ENCODE measurements at regions not wholly inside any gene's neighbourhood (a gene's known extent, or its start where the extent isn't known, plus 50 kb on each side); places are given as distances from the start of the nearest gene placed in this dataset.
"Not testable (repeated sequence)": the region's sequence is repeated elsewhere in the genome, so short reads cannot be mapped to it uniquely, and the experiment has no call there.

GRCh38 chr10:71103961-71104360, 108.4 kb upstream of the UNC5B start:
- DNase-seq (peak; percentile 13 to 33), FAIRE-seq (no peak)
- peaks cover 0 to 6% of the 10 kb centered on the region in 2 donors for H3K9me3 ChIP-seq (ENCODE audit: control insufficient read depth in 2 of 2, insufficient read depth in 1 of 2, low read depth in 1 of 2, low read length in 1 of 2)
- peaks cover 0 to 5% (median 0%) of the 10 kb centered on the region in 3 donors for H3K4me1 ChIP-seq (ENCODE audit: control insufficient read depth in 3 of 3, insufficient read depth in 2 of 3, low read depth in 1 of 3, low read length in 2 of 3)
- no peak overlapping the region for H3K27ac ChIP-seq (ENCODE audit: low read depth in 1 of 3, low read length in 2 of 3)
- no peak overlapping the region for H3K4me3 ChIP-seq (ENCODE audit: low read depth in 1 of 3, low read length in 3 of 3)
- 26 to 66% (median 50%) methylated on average over 3 of the region's 3 CpGs for WGBS, 3 donors
- H3K27me3 ChIP-seq (ENCODE audit: control insufficient read depth in 3 of 3, insufficient read depth in 3 of 3, low read length in 3 of 3) = no peaks in the 10 kb centered on the region
- H3K36me3 ChIP-seq (ENCODE audit: control insufficient read depth in 3 of 3, insufficient read depth in 2 of 3, low read depth in 1 of 3, low read length in 3 of 3) = no peaks in the 10 kb centered on the region

- FAIRE-seq; H3K27ac ChIP-seq (ENCODE audit: low read depth in 1 of 3, low read length in 2 of 3); H3K27me3 ChIP-seq (ENCODE audit: control insufficient read depth in 3 of 3, insufficient read depth in 3 of 3, low read length in 3 of 3); H3K36me3 ChIP-seq (ENCODE audit: control insufficient read depth in 3 of 3, insufficient read depth in 2 of 3, low read depth in 1 of 3, low read length in 3 of 3); DNase-seq; H3K4me3 ChIP-seq (ENCODE audit: low read depth in 1 of 3, low read length in 3 of 3); H3K9me3 ChIP-seq (ENCODE audit: control insufficient read depth in 2 of 2, insufficient read depth in 1 of 2, low read depth in 1 of 2, low read length in 1 of 2); H3K4me1 ChIP-seq (ENCODE audit: control insufficient read depth in 3 of 3, insufficient read depth in 2 of 3, low read depth in 1 of 3, low read length in 2 of 3): not testable (repeated sequence)
- 63 to 68% (median 65%) methylated on average over 4 of the region's 4 CpGs for WGBS, 3 donors
Observed at GRCh38 chr10:71106151-71106550, 106.2 kb upstream of the UNC5B start.

DNA sequence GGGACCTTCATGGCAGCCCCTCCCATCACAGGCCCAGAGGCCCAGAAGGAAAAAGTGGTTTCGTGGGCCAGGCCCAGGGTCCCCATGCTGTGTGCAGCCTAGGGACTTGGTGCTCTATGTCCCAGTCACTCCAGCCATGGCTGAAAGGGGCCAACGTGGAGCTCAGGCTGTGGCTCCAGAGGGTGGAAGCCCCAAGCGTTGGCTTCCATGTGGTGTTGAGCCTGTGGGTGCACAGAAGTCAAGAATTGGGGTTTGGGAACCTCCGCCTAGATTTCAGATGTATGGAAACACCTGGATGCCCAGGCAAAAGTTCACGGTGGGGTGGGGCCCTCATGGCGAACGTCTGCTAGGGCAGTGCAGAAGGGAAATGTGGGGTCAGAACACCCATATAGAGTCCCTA, 105.3 kb upstream of the UNC5B start:
- not testable (repeated sequence) for H3K4me3 ChIP-seq (ENCODE audit: low read depth in 1 of 3, low read length in 3 of 3); FAIRE-seq; H3K4me1 ChIP-seq (ENCODE audit: control insufficient read depth in 3 of 3, insufficient read depth in 2 of 3, low read depth in 1 of 3, low read length in 2 of 3); H3K9me3 ChIP-seq (ENCODE audit: control insufficient read depth in 2 of 2, insufficient read depth in 1 of 2, low read depth in 1 of 2, low read length in 1 of 2); H3K36me3 ChIP-seq (ENCODE audit: control insufficient read depth in 3 of 3, insufficient read depth in 2 of 3, low read depth in 1 of 3, low read length in 3 of 3); H3K27me3 ChIP-seq (ENCODE audit: control insufficient read depth in 3 of 3, insufficient read depth in 3 of 3, low read length in 3 of 3); H3K27ac ChIP-seq (ENCODE audit: low read depth in 1 of 3, low read length in 2 of 3); DNase-seq
- WGBS, 3 donors = 78 to 89% (median 84%) methylated on average over 7 of the region's 7 CpGs

GRCh38 chr10:71108042-71108441, 104.3 kb upstream of the UNC5B start:
- FAIRE-seq; H3K4me3 ChIP-seq (ENCODE audit: low read depth in 1 of 3, low read length in 3 of 3); H3K27me3 ChIP-seq (ENCODE audit: control insufficient read depth in 3 of 3, insufficient read depth in 3 of 3, low read length in 3 of 3); H3K4me1 ChIP-seq (ENCODE audit: control insufficient read depth in 3 of 3, insufficient read depth in 2 of 3, low read depth in 1 of 3, low read length in 2 of 3); H3K27ac ChIP-seq (ENCODE audit: low read depth in 1 of 3, low read length in 2 of 3); H3K36me3 ChIP-seq (ENCODE audit: control insufficient read depth in 3 of 3, insufficient read depth in 2 of 3, low read depth in 1 of 3, low read length in 3 of 3): not testable (repeated sequence)
- H3K9me3 ChIP-seq (ENCODE audit: control insufficient read depth in 2 of 2, insufficient read depth in 1 of 2, low read depth in 1 of 2, low read length in 1 of 2) = peaks cover 0 to 10% of the 10 kb centered on the region in 2 donors
- WGBS, 3 donors = 44 to 60% (median 44%) methylated on average over 1 of the region's 1 CpG
- peak; percentile 3 to 8 for DNase-seq

- no peaks in the 10 kb centered on the region for H3K4me1 ChIP-seq (ENCODE audit: control insufficient read depth in 3 of 3, insufficient read depth in 2 of 3, low read depth in 1 of 3, low read length in 2 of 3)
- DNase-seq (no peak), FAIRE-seq (no peak)
- H3K9me3 ChIP-seq (ENCODE audit: control insufficient read depth in 2 of 2, insufficient read depth in 1 of 2, low read depth in 1 of 2, low read length in 1 of 2) = peaks cover 0 to 25% of the 10 kb centered on the region in 2 donors
- H3K27me3 ChIP-seq (ENCODE audit: control insufficient read depth in 3 of 3, insufficient read depth in 3 of 3, low read length in 3 of 3) = peaks cover 0 to 2% (median 0%) of the 10 kb centered on the region in 3 donors
- WGBS, 3 donors = 47 to 76% (median 66%) methylated on average over 2 of the region's 2 CpGs
- no peaks in the 10 kb centered on the region for H3K36me3 ChIP-seq (ENCODE audit: control insufficient read depth in 3 of 3, insufficient read depth in 2 of 3, low read depth in 1 of 3, low read length in 3 of 3)
- no peak overlapping the region for H3K27ac ChIP-seq (ENCODE audit: low read depth in 1 of 3, low read length in 2 of 3)
- H3K4me3 ChIP-seq (ENCODE audit: low read depth in 1 of 3, low read length in 3 of 3) = no peak overlapping the region
Observed at GRCh38 chr10:71112138-71112785, 100.1 kb upstream of the UNC5B start.

DNA sequence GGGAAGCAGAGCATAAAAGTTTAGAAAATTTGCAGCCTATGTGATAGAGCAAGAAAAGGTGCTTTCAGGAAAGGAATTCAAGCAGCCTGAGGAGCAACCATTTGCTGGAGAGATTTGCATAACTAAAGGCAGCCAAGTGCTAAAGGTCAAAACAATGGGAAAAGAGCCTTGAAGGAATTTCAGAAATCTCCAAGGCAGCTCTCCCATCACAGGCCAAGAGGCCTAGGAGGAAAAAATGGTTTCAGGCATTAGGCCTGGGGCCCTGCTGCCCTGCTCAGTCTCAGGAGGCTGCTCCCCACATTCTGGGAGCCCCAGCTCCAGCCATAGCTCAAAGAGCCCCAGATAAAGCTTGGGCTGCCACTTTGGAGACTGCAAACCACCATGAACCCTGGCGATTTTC, 95.9 kb upstream of the UNC5B start:
- H3K4me3 ChIP-seq (ENCODE audit: low read depth in 1 of 3, low read length in 3 of 3) = no peak overlapping the region
- 53 to 81% (median 64%) methylated on average over 1 of the region's 1 CpG for WGBS, 3 donors
- FAIRE-seq = no peak
- H3K9me3 ChIP-seq (ENCODE audit: control insufficient read depth in 2 of 2, insufficient read depth in 1 of 2, low read depth in 1 of 2, low read length in 1 of 2) = peaks cover 0 to 34% of the 10 kb centered on the region in 2 donors
- H3K36me3 ChIP-seq (ENCODE audit: control insufficient read depth in 3 of 3, insufficient read depth in 2 of 3, low read depth in 1 of 3, low read length in 3 of 3) = no peaks in the 10 kb centered on the region
- no peak overlapping the region for H3K27ac ChIP-seq (ENCODE audit: low read depth in 1 of 3, low read length in 2 of 3)
- no peak for DNase-seq
- H3K27me3 ChIP-seq (ENCODE audit: control insufficient read depth in 3 of 3, insufficient read depth in 3 of 3, low read length in 3 of 3) = peaks cover 0 to 2% (median 0%) of the 10 kb centered on the region in 3 donors
- H3K4me1 ChIP-seq (ENCODE audit: control insufficient read depth in 3 of 3, insufficient read depth in 2 of 3, low read depth in 1 of 3, low read length in 2 of 3) = no peaks in the 10 kb centered on the region

DNA sequence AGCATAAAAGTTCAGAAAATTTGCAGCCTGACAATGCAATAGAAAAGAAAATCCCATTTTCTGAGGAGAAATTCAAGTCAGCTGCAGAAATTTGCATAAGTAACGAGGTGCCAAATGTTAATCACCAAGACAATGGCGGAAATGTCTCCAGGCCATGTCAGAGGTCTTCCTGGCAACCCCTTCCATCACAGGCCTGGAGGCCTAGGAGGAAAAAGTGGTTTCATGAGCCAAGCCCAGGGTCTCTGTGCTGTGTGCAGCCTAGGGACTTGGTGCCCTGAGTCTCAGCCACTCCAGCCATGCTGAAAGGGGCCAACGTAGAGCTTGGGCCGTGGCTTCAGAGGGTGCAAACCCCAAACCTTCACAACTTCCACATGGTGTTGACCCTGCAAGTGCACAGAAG, 94.8 kb upstream of the UNC5B start:
- H3K4me3 ChIP-seq (ENCODE audit: low read depth in 1 of 3, low read length in 3 of 3); DNase-seq; FAIRE-seq; H3K27ac ChIP-seq (ENCODE audit: low read depth in 1 of 3, low read length in 2 of 3); H3K4me1 ChIP-seq (ENCODE audit: control insufficient read depth in 3 of 3, insufficient read depth in 2 of 3, low read depth in 1 of 3, low read length in 2 of 3); H3K36me3 ChIP-seq (ENCODE audit: control insufficient read depth in 3 of 3, insufficient read depth in 2 of 3, low read depth in 1 of 3, low read length in 3 of 3); H3K27me3 ChIP-seq (ENCODE audit: control insufficient read depth in 3 of 3, insufficient read depth in 3 of 3, low read length in 3 of 3): not testable (repeated sequence)
- H3K9me3 ChIP-seq (ENCODE audit: control insufficient read depth in 2 of 2, insufficient read depth in 1 of 2, low read depth in 1 of 2, low read length in 1 of 2) = peaks cover 0 to 33% of the 10 kb centered on the region in 2 donors
- 52 to 69% (median 54%) methylated on average over 4 of the region's 4 CpGs for WGBS, 3 donors

- no peak for FAIRE-seq
Observed at GRCh38 chr10:71123023-71123422, 89.3 kb upstream of the UNC5B start.

More at GRCh38 chr10:71123023-71123422, 89.3 kb upstream of the UNC5B start:
- Histone ChIP-seq H3K4me1 (ENCODE audit: control insufficient read depth in 3 of 3, insufficient read depth in 2 of 3, low read depth in 1 of 3, low read length in 2 of 3) (no peaks in the 10 kb centered on the region), H3K27me3 (ENCODE audit: control insufficient read depth in 3 of 3, insufficient read depth in 3 of 3, low read length in 3 of 3) (peaks cover 0 to 3% (median 0%) of the 10 kb centered on the region in 3 donors), H3K27ac (ENCODE audit: low read depth in 1 of 3, low read length in 2 of 3) (no peak overlapping the region), H3K36me3 (ENCODE audit: control insufficient read depth in 3 of 3, insufficient read depth in 2 of 3, low read depth in 1 of 3, low read length in 3 of 3) (no peaks in the 10 kb centered on the region), H3K4me3 (ENCODE audit: low read depth in 1 of 3, low read length in 3 of 3) (no peak overlapping the region), H3K9me3 (ENCODE audit: control insufficient read depth in 2 of 2, insufficient read depth in 1 of 2, low read depth in 1 of 2, low read length in 1 of 2) (peaks cover 0 to 5% of the 10 kb centered on the region in 2 donors)
- DNase-seq = no peak
